RWPE1 (cell line): ENCODE measurements at regions not wholly inside any gene's neighbourhood (a gene's known extent, or its start where the extent isn't known, plus 50 kb on each side); places are given as distances from the start of the nearest gene placed in this dataset.
A peak's percentile ranks its signal among the peaks of the same experiment; 100 is the strongest.
"Not testable (repeated sequence)": the region's sequence is repeated elsewhere in the genome, so short reads cannot be mapped to it uniquely, and the experiment has no call there.

Experiments
- CTCF ChIA-PET: fragments of 350-600 bp; sonication (Branson Sonifier 250); formaldehyde crosslinking; extraction: SDS; loops from one replicate; lab custom pipeline; 2021; lab: Yijun Ruan, JAX
- POLR2A ChIA-PET: fragments of 400-600 bp; formaldehyde crosslinking; extraction: SDS; loops from one replicate; lab custom pipeline; 2020; ENCODE audit warnings: antibody characterized with exemption; ENCODE audit not compliant: low non-redundant PET; lab: Yijun Ruan, JAX
- DNase-seq: peaks from one replicate; pipeline ENCODE4 v3.0.0; 2012; ENCODE audit warnings: low spot score
- H3K27ac ChIP-seq: fragments of 450-650 bp; 2 replicates; pipeline ENCODE4 v1.5.1; 2017
- CTCF ChIP-seq: fragments of 450-650 bp; conservative IDR thresholded peaks from 2 replicates; pipeline ENCODE4 v1.5.1; 2017; ENCODE audit warnings: low read depth, mild to moderate bottlenecking

- no peak overlapping the region for H3K27ac ChIP-seq
- DNase-seq = no peak
- ChIA-PET CTCF (no interaction called here), POLR2A (no interaction called here)
- TF ChIP-seq CTCF = no peak
These were observed 67.4 kb downstream of the SNTN start for GRCh38 chr3:63719796-63720445.

GRCh38 chr3:63720951-63721350 lies 68.5 kb downstream of the SNTN start:
- DNase-seq, POLR2A ChIA-PET, H3K27ac ChIP-seq, CTCF ChIA-PET: not testable (repeated sequence)

- no peak overlapping the region for H3K27ac ChIP-seq
- DNase-seq = peak; percentile 90
- CTCF ChIA-PET = no interaction called here
- POLR2A ChIA-PET = no interaction called here
- TF ChIP-seq CTCF = no peak
These were observed 72.5 kb downstream of the SNTN start for GRCh38 chr3:63724987-63725386.

GRCh38 chr3:63726656-63727055 lies 74.2 kb downstream of the SNTN start:
- TF ChIP-seq CTCF = no peak
- POLR2A ChIA-PET = no interaction called here
- DNase-seq = no peak
- CTCF ChIA-PET = no interaction called here
- no peak overlapping the region for H3K27ac ChIP-seq

- no peak for TF ChIP-seq CTCF
- DNase-seq = no peak
- H3K27ac ChIP-seq = no peak overlapping the region
- ChIA-PET POLR2A (no interaction called here), CTCF (no interaction called here)
These were observed 74.8 kb downstream of the SNTN start for GRCh38 chr3:63727233-63727632.

- ChIA-PET POLR2A (no interaction called here), CTCF (no interaction called here)
- H3K27ac ChIP-seq = no peak overlapping the region
- DNase-seq = no peak
- no peak for TF ChIP-seq CTCF
These were observed 79.4 kb downstream of the SNTN start for GRCh38 chr3:63731866-63732265.

- H3K27ac ChIP-seq, DNase-seq, POLR2A ChIA-PET, CTCF ChIA-PET: not testable (repeated sequence)
These were observed 80.8 kb downstream of the SNTN start for GRCh38 chr3:63733278-63733677.

- H3K27ac ChIP-seq, POLR2A ChIA-PET, CTCF ChIA-PET: not testable (repeated sequence)
These were observed 82.2 kb downstream of the SNTN start for GRCh38 chr3:63734632-63735031.

GRCh38 chr3:63736757-63737156 lies 82.3 kb upstream of the C3orf49 start:
- POLR2A ChIA-PET, CTCF ChIA-PET, H3K27ac ChIP-seq, DNase-seq: not testable (repeated sequence)

More at GRCh38 chr3:63734632-63735031, 82.2 kb downstream of the SNTN start:
- not testable (repeated sequence) for DNase-seq

- DNase-seq, CTCF ChIA-PET, POLR2A ChIA-PET, H3K27ac ChIP-seq: not testable (repeated sequence)
These were observed 80.5 kb upstream of the C3orf49 start for GRCh38 chr3:63738577-63738976.
